KMS-11 (cell line): ENCODE measurements at regions not wholly inside any gene's neighbourhood (a gene's known extent, or its start where the extent isn't known, plus 50 kb on each side); places are given as distances from the start of the nearest gene placed in this dataset.

Experiments
- H2AFZ ChIP-seq: fragments of 200-600 bp; sonication (generic); 2 replicates; pipeline ENCODE4 v1.6.1; 2016; ENCODE audit warnings: antibody characterized with exemption, mixed run types, low read depth
- H3K27ac ChIP-seq: fragments of 200-600 bp; sonication (generic); 2 replicates; pipeline ENCODE4 v1.6.1; 2016; ENCODE audit warnings: mild to moderate bottlenecking, mixed run types
- H3K27me3 ChIP-seq: fragments of 200-600 bp; sonication (generic); 2 replicates; pipeline ENCODE4 v1.6.1; 2017; ENCODE audit warnings: mild to moderate bottlenecking, low read depth, mixed run types, moderate library complexity; ENCODE audit not compliant: insufficient read depth
- H3K36me3 ChIP-seq: fragments of 200-600 bp; sonication (generic); 2 replicates; pipeline ENCODE4 v1.6.1; 2017; ENCODE audit warnings: mild to moderate bottlenecking, mixed run types; ENCODE audit not compliant: insufficient read depth
- H3K4me1 ChIP-seq: fragments of 200-600 bp; sonication (generic); 2 replicates; pipeline ENCODE4 v1.6.1; 2016; ENCODE audit warnings: mild to moderate bottlenecking, low read depth, mixed run types; ENCODE audit not compliant: poor library complexity, severe bottlenecking
- H3K4me2 ChIP-seq: fragments of 200-600 bp; sonication (generic); 2 replicates; pipeline ENCODE4 v1.7.0; 2016; ENCODE audit warnings: mild to moderate bottlenecking, mixed run types
- H3K4me3 ChIP-seq: fragments of 200-600 bp; sonication (generic); IDR thresholded peaks from 2 replicates; pipeline ENCODE4 v1.6.1; 2017; ENCODE audit warnings: low read depth, low read length, mixed read lengths; ENCODE audit not compliant: insufficient read depth
- H3K79me2 ChIP-seq: fragments of 200-600 bp; sonication (generic); 2 replicates; pipeline ENCODE4 v1.6.1; 2016; ENCODE audit warnings: low read depth, mixed run types; ENCODE audit not compliant: insufficient read depth
- H3K9ac ChIP-seq: fragments of 200-600 bp; sonication (generic); 2 replicates; pipeline ENCODE4 v1.6.1; 2016; ENCODE audit warnings: mild to moderate bottlenecking, mixed run types
- H4K20me1 ChIP-seq: fragments of 200-600 bp; sonication (generic); 2 replicates; pipeline ENCODE4 v1.6.1; 2016; ENCODE audit warnings: mild to moderate bottlenecking, mixed run types; ENCODE audit not compliant: insufficient read depth
- TF ChIP-seq, protein P1 (sequence below): fragments of 200-600 bp; sonication (generic); conservative IDR thresholded peaks from 2 replicates; pipeline ENCODE4 v1.6.1; 2017; ENCODE audit warnings: low read depth, mild to moderate bottlenecking, antibody characterized with exemption, low read length, moderate library complexity, mixed read lengths

DNA sequence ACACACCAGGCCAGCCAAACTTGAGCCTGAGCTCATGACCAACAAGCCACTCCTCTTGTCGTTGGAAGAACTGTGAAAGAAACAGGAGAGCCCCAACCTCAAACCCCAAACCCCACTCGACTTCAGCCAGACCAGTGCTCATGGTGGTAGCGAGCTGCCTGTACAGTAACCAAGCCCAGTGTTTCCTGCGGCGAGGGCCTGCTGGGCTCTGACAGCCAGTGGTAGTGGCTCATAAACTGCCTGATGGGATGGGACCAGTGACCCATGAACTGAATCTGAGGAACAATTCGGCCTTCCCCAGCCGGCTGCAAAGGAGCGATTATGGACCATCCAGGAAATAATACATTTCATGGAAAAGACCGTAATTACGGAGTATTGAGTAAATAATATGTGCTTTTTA lies 191.9 kb downstream of the RPS24 start:
- Histone ChIP-seq H3K4me2 (no peak overlapping the region), H2AFZ (no peak overlapping the region), H3K36me3 (no peaks in the 10 kb centered on the region), H3K4me1 (no peaks in the 10 kb centered on the region), H3K4me3 (no peak overlapping the region), H3K27me3 (no peaks in the 10 kb centered on the region), H4K20me1 (no peaks in the 10 kb centered on the region), H3K79me2 (no peaks in the 10 kb centered on the region), H3K9ac (no peak overlapping the region), H3K27ac (no peak overlapping the region)
- TF ChIP-seq, protein P1, sequence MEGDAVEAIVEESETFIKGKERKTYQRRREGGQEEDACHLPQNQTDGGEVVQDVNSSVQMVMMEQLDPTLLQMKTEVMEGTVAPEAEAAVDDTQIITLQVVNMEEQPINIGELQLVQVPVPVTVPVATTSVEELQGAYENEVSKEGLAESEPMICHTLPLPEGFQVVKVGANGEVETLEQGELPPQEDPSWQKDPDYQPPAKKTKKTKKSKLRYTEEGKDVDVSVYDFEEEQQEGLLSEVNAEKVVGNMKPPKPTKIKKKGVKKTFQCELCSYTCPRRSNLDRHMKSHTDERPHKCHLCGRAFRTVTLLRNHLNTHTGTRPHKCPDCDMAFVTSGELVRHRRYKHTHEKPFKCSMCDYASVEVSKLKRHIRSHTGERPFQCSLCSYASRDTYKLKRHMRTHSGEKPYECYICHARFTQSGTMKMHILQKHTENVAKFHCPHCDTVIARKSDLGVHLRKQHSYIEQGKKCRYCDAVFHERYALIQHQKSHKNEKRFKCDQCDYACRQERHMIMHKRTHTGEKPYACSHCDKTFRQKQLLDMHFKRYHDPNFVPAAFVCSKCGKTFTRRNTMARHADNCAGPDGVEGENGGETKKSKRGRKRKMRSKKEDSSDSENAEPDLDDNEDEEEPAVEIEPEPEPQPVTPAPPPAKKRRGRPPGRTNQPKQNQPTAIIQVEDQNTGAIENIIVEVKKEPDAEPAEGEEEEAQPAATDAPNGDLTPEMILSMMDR = no peak

DNA sequence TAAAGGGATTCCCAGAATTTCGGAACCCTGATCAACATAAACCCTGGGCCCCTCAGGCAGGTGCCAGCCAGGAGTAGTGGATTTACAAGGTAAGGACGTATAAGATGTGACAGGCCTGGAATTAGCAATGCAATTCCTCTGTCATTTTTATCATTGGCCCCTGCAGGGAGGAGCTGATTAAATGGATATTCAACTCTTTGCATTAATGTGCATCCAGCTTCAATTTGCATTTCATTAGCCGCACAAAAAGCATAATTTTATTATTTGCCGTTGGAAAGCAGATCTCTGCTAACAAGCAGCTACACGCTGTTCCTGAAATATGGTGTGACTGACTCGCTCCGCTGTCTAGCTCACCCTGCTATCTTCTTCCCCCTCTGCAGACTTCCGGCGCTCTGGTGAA lies 195.8 kb downstream of the RPS24 start:
- H3K4me1 ChIP-seq = no peaks in the 10 kb centered on the region
- H3K27me3 ChIP-seq = no peaks in the 10 kb centered on the region
- TF ChIP-seq, protein P1 = no peak
- no peak overlapping the region for H3K9ac ChIP-seq
- no peaks in the 10 kb centered on the region for H4K20me1 ChIP-seq
- H3K36me3 ChIP-seq = no peaks in the 10 kb centered on the region
- H2AFZ ChIP-seq = no peak overlapping the region
- H3K27ac ChIP-seq = no peak overlapping the region
- H3K4me2 ChIP-seq = no peak overlapping the region
- H3K4me3 ChIP-seq = no peak overlapping the region
- no peaks in the 10 kb centered on the region for H3K79me2 ChIP-seq

DNA sequence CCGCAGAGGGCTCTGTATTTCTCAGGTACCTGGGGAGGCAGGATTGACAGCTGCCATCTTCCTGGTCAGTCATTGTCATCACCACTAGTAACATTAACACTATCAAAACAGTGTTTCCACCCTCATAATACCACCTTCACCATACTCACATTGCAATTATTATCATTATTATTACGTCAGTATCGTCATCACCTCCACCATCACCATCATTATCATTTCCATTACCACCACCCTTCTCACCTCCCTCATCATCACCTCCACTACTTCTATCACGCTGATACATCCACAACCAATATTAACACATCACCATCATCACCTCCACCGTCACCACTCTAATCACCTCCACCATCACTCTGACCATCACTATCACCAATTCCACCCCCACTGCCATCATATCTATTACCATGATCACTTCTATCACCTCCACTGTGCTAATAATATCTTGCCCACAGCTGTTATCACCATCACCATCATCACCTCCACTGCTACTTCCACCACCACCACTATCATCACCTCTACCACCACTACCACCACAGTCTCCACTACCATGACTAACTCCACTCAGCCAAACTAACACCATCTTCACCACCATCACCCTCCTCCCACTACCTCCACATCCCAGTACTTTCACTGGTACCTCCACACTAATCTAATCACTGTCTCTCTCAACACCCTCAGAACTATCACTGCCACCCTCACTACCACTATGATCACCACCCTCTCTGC lies 196.4 kb downstream of the RPS24 start:
- Histone ChIP-seq H3K9ac (no peak overlapping the region), H3K4me1 (no peaks in the 10 kb centered on the region), H3K79me2 (no peaks in the 10 kb centered on the region), H2AFZ (no peak overlapping the region), H3K27me3 (no peaks in the 10 kb centered on the region), H3K36me3 (no peaks in the 10 kb centered on the region), H3K27ac (no peak overlapping the region), H4K20me1 (no peaks in the 10 kb centered on the region), H3K4me2 (no peak overlapping the region), H3K4me3 (no peak overlapping the region)
- TF ChIP-seq, protein P1 = no peak

DNA sequence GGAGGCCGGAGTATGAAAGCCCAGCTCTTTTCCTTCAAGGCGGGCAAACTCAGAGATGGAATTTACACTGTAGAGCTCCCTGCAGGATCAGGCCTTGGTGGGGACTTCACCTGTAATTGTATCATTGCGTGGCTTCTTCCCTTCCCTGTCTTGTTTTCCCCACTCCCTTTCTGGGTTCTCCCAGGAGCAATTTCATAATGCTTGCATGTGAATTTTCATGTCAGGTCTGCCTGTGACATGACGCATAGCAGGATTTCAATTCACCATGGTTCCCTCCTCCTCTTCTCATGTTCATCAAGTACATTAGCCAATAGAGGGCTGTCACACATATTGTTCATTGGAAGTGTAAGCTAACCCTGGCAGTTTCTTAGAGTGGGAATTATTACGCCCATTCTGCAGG lies 197.7 kb downstream of the RPS24 start:
- H3K4me3 ChIP-seq = no peak overlapping the region
- no peak overlapping the region for H3K4me2 ChIP-seq
- H4K20me1 ChIP-seq = no peaks in the 10 kb centered on the region
- no peak overlapping the region for H2AFZ ChIP-seq
- H3K27me3 ChIP-seq = no peaks in the 10 kb centered on the region
- TF ChIP-seq, protein P1 = no peak
- H3K9ac ChIP-seq = no peak overlapping the region
- no peaks in the 10 kb centered on the region for H3K36me3 ChIP-seq
- H3K4me1 ChIP-seq = no peaks in the 10 kb centered on the region
- H3K27ac ChIP-seq = no peak overlapping the region
- no peaks in the 10 kb centered on the region for H3K79me2 ChIP-seq
